H1 (cell line): ENCODE measurements at regions not wholly inside any gene's neighbourhood (a gene's known extent, or its start where the extent isn't known, plus 50 kb on each side); places are given as distances from the start of the nearest gene placed in this dataset.

Experiments
- CBX5 ChIP-seq: fragments of 300-800, 300-1000 bp; sonication (generic); IDR thresholded peaks from 2 replicates; pipeline ENCODE4 v1.7.1; 2016; ENCODE audit warnings: antibody characterized with exemption, low read length, low read depth
- CHD1 ChIP-seq: IDR thresholded peaks from 2 replicates; pipeline ENCODE4 v1.6.1; 2012; ENCODE audit warnings: low read depth, low read length, improper control_type of control experiment
- CREB1 ChIP-seq: IDR thresholded peaks from 2 replicates; pipeline ENCODE4 v1.6.1; 2012; ENCODE audit warnings: inconsistent platforms
- GTF2F1 ChIP-seq: IDR thresholded peaks from 2 replicates; pipeline ENCODE4 v1.6.1; 2012; ENCODE audit warnings: low read depth, low read length, improper control_type of control experiment, borderline replicate concordance
- NRF1 ChIP-seq: IDR thresholded peaks from 2 replicates; pipeline ENCODE4 v1.6.1; 2011; ENCODE audit warnings: mild to moderate bottlenecking, low read depth, low read length, improper control_type of control experiment
- POLR2A ChIP-seq, 2 experiments: IDR thresholded peaks; 1 replicate in 1 of 2; 2 replicates in 1 of 2; pipeline ENCODE4 v1.6.1; 2011; ENCODE audit warnings: low read depth in 2 of 2, low read length in 2 of 2, mild to moderate bottlenecking in 2 of 2; ENCODE audit errors: control extremely low read depth in 1 of 2
- RAD21 ChIP-seq, 2 experiments: IDR thresholded peaks in 1 of 2; conservative IDR thresholded peaks in 1 of 2; 2 replicates each; pipeline ENCODE4 v1.6.1; 2011; ENCODE audit warnings: low read depth in 2 of 2, low read length in 2 of 2, improper control_type of control experiment in 1 of 2, inconsistent platforms in 1 of 2, mild to moderate bottlenecking in 1 of 2, moderate library complexity in 1 of 2
- RXRA ChIP-seq: IDR thresholded peaks from 2 replicates; pipeline ENCODE4 v1.6.1; 2011; ENCODE audit warnings: low read depth, mild to moderate bottlenecking, low read length, moderate library complexity; ENCODE audit not compliant: insufficient read depth
- SP4 ChIP-seq: IDR thresholded peaks from 2 replicates; pipeline ENCODE4 v1.6.1; 2012; ENCODE audit warnings: low read length, inconsistent platforms
- TAF1 ChIP-seq: IDR thresholded peaks from 2 replicates; pipeline ENCODE4 v1.6.1; 2011; ENCODE audit warnings: mild to moderate bottlenecking, low read depth, low read length
- TF ChIP-seq, protein P1 (sequence below), 3 experiments: IDR thresholded peaks; 1 replicate in 2 of 3; 2 replicates in 1 of 3; pipeline versions ENCODE4 v1.5.1 to v1.6.1; 2011; ENCODE audit warnings: low read length in 3 of 3, mild to moderate bottlenecking in 3 of 3, inconsistent platforms in 2 of 3, low read depth in 1 of 3, moderate library complexity in 1 of 3; ENCODE audit not compliant: insufficient read depth in 1 of 3; ENCODE audit errors: control extremely low read depth in 1 of 3
- TF ChIP-seq, protein P2 (sequence below): IDR thresholded peaks from 2 replicates; pipeline ENCODE4 v1.6.1; 2012; ENCODE audit warnings: inconsistent platforms

DNA sequence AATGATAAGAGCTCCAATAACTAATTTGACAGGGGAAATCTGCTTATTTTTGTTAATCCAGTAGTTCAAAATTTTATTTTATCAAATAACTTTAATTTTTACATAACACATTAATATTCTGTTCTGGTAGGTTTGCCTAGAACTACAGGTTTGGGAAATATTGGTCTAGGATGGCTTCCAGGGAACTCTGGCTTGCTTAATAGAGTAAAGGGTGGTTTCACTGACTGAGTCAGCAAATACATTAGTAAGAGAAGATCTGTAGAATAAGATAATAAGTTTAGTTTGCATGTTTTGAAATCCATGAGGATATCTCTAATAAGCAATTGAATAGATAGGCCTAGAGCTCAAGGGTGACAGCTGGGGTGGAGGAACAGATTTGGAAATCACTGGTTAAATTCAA lies 500.7 kb downstream of the ZNF674 start:
- TF ChIP-seq CHD1: no peak
- TF ChIP-seq NRF1: no peak
- TF ChIP-seq RXRA: no peak
- TF ChIP-seq POLR2A (IDR thresholded peaks at IDR 0.05; ENCODE audit: control extremely low read depth in 1 of 2, low read depth in 2 of 2, low read length in 2 of 2): no peak
- TF ChIP-seq TAF1: no peak
- TF ChIP-seq, protein P1, sequence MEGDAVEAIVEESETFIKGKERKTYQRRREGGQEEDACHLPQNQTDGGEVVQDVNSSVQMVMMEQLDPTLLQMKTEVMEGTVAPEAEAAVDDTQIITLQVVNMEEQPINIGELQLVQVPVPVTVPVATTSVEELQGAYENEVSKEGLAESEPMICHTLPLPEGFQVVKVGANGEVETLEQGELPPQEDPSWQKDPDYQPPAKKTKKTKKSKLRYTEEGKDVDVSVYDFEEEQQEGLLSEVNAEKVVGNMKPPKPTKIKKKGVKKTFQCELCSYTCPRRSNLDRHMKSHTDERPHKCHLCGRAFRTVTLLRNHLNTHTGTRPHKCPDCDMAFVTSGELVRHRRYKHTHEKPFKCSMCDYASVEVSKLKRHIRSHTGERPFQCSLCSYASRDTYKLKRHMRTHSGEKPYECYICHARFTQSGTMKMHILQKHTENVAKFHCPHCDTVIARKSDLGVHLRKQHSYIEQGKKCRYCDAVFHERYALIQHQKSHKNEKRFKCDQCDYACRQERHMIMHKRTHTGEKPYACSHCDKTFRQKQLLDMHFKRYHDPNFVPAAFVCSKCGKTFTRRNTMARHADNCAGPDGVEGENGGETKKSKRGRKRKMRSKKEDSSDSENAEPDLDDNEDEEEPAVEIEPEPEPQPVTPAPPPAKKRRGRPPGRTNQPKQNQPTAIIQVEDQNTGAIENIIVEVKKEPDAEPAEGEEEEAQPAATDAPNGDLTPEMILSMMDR (IDR thresholded peaks at IDR 0.05; ENCODE audit: control extremely low read depth in 1 of 3, insufficient read depth in 1 of 3, low read depth in 1 of 3, low read length in 3 of 3): no peak
- TF ChIP-seq CBX5: no peak
- TF ChIP-seq CREB1: no peak
- no peak for TF ChIP-seq RAD21 (IDR thresholded peaks at IDR 0.05 in 1 of 2, conservative IDR thresholded peaks at IDR 0.05 in 1 of 2; ENCODE audit: low read depth in 2 of 2, low read length in 2 of 2)
- TF ChIP-seq, protein P2, sequence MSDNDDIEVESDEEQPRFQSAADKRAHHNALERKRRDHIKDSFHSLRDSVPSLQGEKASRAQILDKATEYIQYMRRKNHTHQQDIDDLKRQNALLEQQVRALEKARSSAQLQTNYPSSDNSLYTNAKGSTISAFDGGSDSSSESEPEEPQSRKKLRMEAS: no peak
- TF ChIP-seq GTF2F1: no peak
- no peak for TF ChIP-seq SP4
